ENCODE measurements at regions not wholly inside any gene's neighbourhood (a gene's known extent, or its start where the extent isn't known, plus 50 kb on each side); places are given as distances from the start of the nearest gene placed in this dataset.
A peak's percentile ranks its signal among the peaks of the same experiment; 100 is the strongest.

GRCh38 chr20:24763386-24764026, 185.6 kb upstream of the CST7 start:
- no peak for DNase-seq

GRCh38 chr20:24764027-24764793, 184.9 kb upstream of the CST7 start:
- no peak for DNase-seq

GRCh38 chr20:24764794-24765202, 184.3 kb upstream of the CST7 start:
- DNase-seq: no peak

- no peak for DNase-seq
Measured at GRCh38 chr20:24765316-24766142, 183.5 kb upstream of the CST7 start.

- DNase-seq: no peak
Measured at GRCh38 chr20:24766143-24766527, 182.9 kb upstream of the CST7 start.

GRCh38 chr20:24766826-24767622, 182.0 kb upstream of the CST7 start:
- no peak for DNase-seq

- no peak for DNase-seq
Measured at GRCh38 chr20:24767623-24768100, 181.4 kb upstream of the CST7 start.

GRCh38 chr20:24768201-24768636, 180.8 kb upstream of the CST7 start:
- DNase-seq: no peak

- DNase-seq: no peak
Measured at GRCh38 chr20:24768713-24769601, 180.1 kb upstream of the CST7 start.

- no peak for DNase-seq
Measured at GRCh38 chr20:24769878-24770627, 179.0 kb upstream of the CST7 start.

- no peak for DNase-seq
Measured at GRCh38 chr20:24770628-24771541, 178.2 kb upstream of the CST7 start.

- DNase-seq: no peak
Measured at GRCh38 chr20:24771542-24772061, 177.5 kb upstream of the CST7 start.

- DNase-seq: no peak
Measured at GRCh38 chr20:24772667-24773066, 176.4 kb upstream of the CST7 start.

- DNase-seq: no peak
Measured at GRCh38 chr20:24773168-24773567, 175.9 kb upstream of the CST7 start.

- DNase-seq: peak in 1 of 5 donors; percentile 38
Measured at GRCh38 chr20:24773751-24774201, 175.3 kb upstream of the CST7 start.

GRCh38 chr20:24775966-24776365, 173.1 kb upstream of the CST7 start:
- DNase-seq: no peak

GRCh38 chr20:24776755-24777271, 172.3 kb upstream of the CST7 start:
- DNase-seq: no peak

- no peak for DNase-seq
Measured at GRCh38 chr20:24777746-24778145, 171.3 kb upstream of the CST7 start.

- DNase-seq: no peak
Measured at GRCh38 chr20:24778585-24779031, 170.5 kb upstream of the CST7 start.
